Loucy (cell line): ENCODE measurements at regions not wholly inside any gene's neighbourhood (a gene's known extent, or its start where the extent isn't known, plus 50 kb on each side); places are given as distances from the start of the nearest gene placed in this dataset.

Experiments used
- CTCF ChIP-seq: fragments of 200-600 bp; sonication (generic); conservative IDR thresholded peaks from 2 replicates; pipeline ENCODE4 v1.5.1; 2014; ENCODE audit warnings: mild to moderate bottlenecking, antibody characterized with exemption, low read length
- EZH2phosphoT487 ChIP-seq: fragments of 200-600 bp; IDR thresholded peaks from 2 replicates; pipeline ENCODE4 v1.6.1; 2018; ENCODE audit warnings: antibody characterized with exemption, mild to moderate bottlenecking, moderate library complexity, borderline replicate concordance

GRCh38 chr13:110062077-110062776 lies 244.7 kb downstream of the COL4A1 start:
- no peak for TF ChIP-seq CTCF
- no peak for TF ChIP-seq EZH2phosphoT487
